ENCODE measurements at regions not wholly inside any gene's neighbourhood (a gene's known extent, or its start where the extent isn't known, plus 50 kb on each side); places are given as distances from the start of the nearest gene placed in this dataset.

- H3K4me1 ChIP-seq (ENCODE audit: control insufficient read depth, insufficient read depth, low read length), result peaks cover 3% of the 10 kb centered on the region
- H3K27me3 ChIP-seq (ENCODE audit: control insufficient read depth, insufficient read depth, low read length), result no peaks in the 10 kb centered on the region
- H3K4me3 ChIP-seq (ENCODE audit: low read depth, low read length), result no peak overlapping the region
- no peaks in the 10 kb centered on the region for H3K36me3 ChIP-seq (ENCODE audit: control insufficient read depth, insufficient read depth, low read length)
- no peak overlapping the region for H3K9ac ChIP-seq (ENCODE audit: low read depth, low read length)
- H3K9me3 ChIP-seq (ENCODE audit: control insufficient read depth, insufficient read depth, low read length), result no peaks in the 10 kb centered on the region
Observed at GRCh38 chr13:99639126-99639525, 137.9 kb downstream of the TM9SF2 start.

- H3K36me3 ChIP-seq (ENCODE audit: control insufficient read depth, insufficient read depth, low read length), result no peaks in the 10 kb centered on the region
- peaks cover 3% of the 10 kb centered on the region for H3K4me1 ChIP-seq (ENCODE audit: control insufficient read depth, insufficient read depth, low read length)
- no peaks in the 10 kb centered on the region for H3K27me3 ChIP-seq (ENCODE audit: control insufficient read depth, insufficient read depth, low read length)
- H3K9me3 ChIP-seq (ENCODE audit: control insufficient read depth, insufficient read depth, low read length), result no peaks in the 10 kb centered on the region
- H3K4me3 ChIP-seq (ENCODE audit: low read depth, low read length), result no peak overlapping the region
- H3K9ac ChIP-seq (ENCODE audit: low read depth, low read length), result no peak overlapping the region
Observed at GRCh38 chr13:99636728-99637353, 135.6 kb downstream of the TM9SF2 start.

- H3K4me3 ChIP-seq (ENCODE audit: low read depth, low read length), result no peak overlapping the region
Observed at GRCh38 chr13:99636306-99636705, 135.0 kb downstream of the TM9SF2 start.

GRCh38 chr13:99634672-99635071 is 133.4 kb downstream of the TM9SF2 start:
- no peak overlapping the region for H3K4me3 ChIP-seq (ENCODE audit: low read depth, low read length)
- no peaks in the 10 kb centered on the region for H3K9me3 ChIP-seq (ENCODE audit: control insufficient read depth, insufficient read depth, low read length)
- H3K36me3 ChIP-seq (ENCODE audit: control insufficient read depth, insufficient read depth, low read length), result no peaks in the 10 kb centered on the region
- peak overlapping the region; percentile 30 for H3K9ac ChIP-seq (ENCODE audit: low read depth, low read length)
- H3K4me1 ChIP-seq (ENCODE audit: control insufficient read depth, insufficient read depth, low read length), result peaks cover 3% of the 10 kb centered on the region
- H3K27me3 ChIP-seq (ENCODE audit: control insufficient read depth, insufficient read depth, low read length), result no peaks in the 10 kb centered on the region

More at GRCh38 chr13:99636306-99636705, 135.0 kb downstream of the TM9SF2 start:
- Histone ChIP-seq H3K36me3 (ENCODE audit: control insufficient read depth, insufficient read depth, low read length) (no peaks in the 10 kb centered on the region), H3K9ac (ENCODE audit: low read depth, low read length) (no peak overlapping the region), H3K9me3 (ENCODE audit: control insufficient read depth, insufficient read depth, low read length) (no peaks in the 10 kb centered on the region), H3K27me3 (ENCODE audit: control insufficient read depth, insufficient read depth, low read length) (no peaks in the 10 kb centered on the region), H3K4me1 (ENCODE audit: control insufficient read depth, insufficient read depth, low read length) (peaks cover 3% of the 10 kb centered on the region)

GRCh38 chr13:99630269-99630898 is 129.1 kb downstream of the TM9SF2 start:
- peaks cover 22% of the 10 kb centered on the region for H3K4me1 ChIP-seq (ENCODE audit: control insufficient read depth, insufficient read depth, low read length)
- H3K9ac ChIP-seq (ENCODE audit: low read depth, low read length), result no peak overlapping the region
- H3K27me3 ChIP-seq (ENCODE audit: control insufficient read depth, insufficient read depth, low read length), result no peaks in the 10 kb centered on the region
- H3K4me3 ChIP-seq (ENCODE audit: low read depth, low read length), result no peak overlapping the region
- no peaks in the 10 kb centered on the region for H3K36me3 ChIP-seq (ENCODE audit: control insufficient read depth, insufficient read depth, low read length)
- H3K9me3 ChIP-seq (ENCODE audit: control insufficient read depth, insufficient read depth, low read length), result no peaks in the 10 kb centered on the region

- H3K4me3 ChIP-seq (ENCODE audit: low read depth, low read length), result no peak overlapping the region
- H3K36me3 ChIP-seq (ENCODE audit: control insufficient read depth, insufficient read depth, low read length), result no peaks in the 10 kb centered on the region
- H3K9ac ChIP-seq (ENCODE audit: low read depth, low read length), result no peak overlapping the region
- H3K4me1 ChIP-seq (ENCODE audit: control insufficient read depth, insufficient read depth, low read length), result peaks cover 25% of the 10 kb centered on the region
- no peaks in the 10 kb centered on the region for H3K27me3 ChIP-seq (ENCODE audit: control insufficient read depth, insufficient read depth, low read length)
- no peaks in the 10 kb centered on the region for H3K9me3 ChIP-seq (ENCODE audit: control insufficient read depth, insufficient read depth, low read length)
Observed at GRCh38 chr13:99629641-99630040, 128.4 kb downstream of the TM9SF2 start.

GRCh38 chr13:99628442-99628841 is 127.2 kb downstream of the TM9SF2 start:
- H3K4me3 ChIP-seq (ENCODE audit: low read depth, low read length), result no peak overlapping the region
- H3K9ac ChIP-seq (ENCODE audit: low read depth, low read length), result no peak overlapping the region
- no peaks in the 10 kb centered on the region for H3K27me3 ChIP-seq (ENCODE audit: control insufficient read depth, insufficient read depth, low read length)
- no peaks in the 10 kb centered on the region for H3K36me3 ChIP-seq (ENCODE audit: control insufficient read depth, insufficient read depth, low read length)
- no peaks in the 10 kb centered on the region for H3K9me3 ChIP-seq (ENCODE audit: control insufficient read depth, insufficient read depth, low read length)
- H3K4me1 ChIP-seq (ENCODE audit: control insufficient read depth, insufficient read depth, low read length), result peaks cover 29% of the 10 kb centered on the region

- peaks cover 29% of the 10 kb centered on the region for H3K4me1 ChIP-seq (ENCODE audit: control insufficient read depth, insufficient read depth, low read length)
- H3K9ac ChIP-seq (ENCODE audit: low read depth, low read length), result no peak overlapping the region
- H3K9me3 ChIP-seq (ENCODE audit: control insufficient read depth, insufficient read depth, low read length), result no peaks in the 10 kb centered on the region
- no peak overlapping the region for H3K4me3 ChIP-seq (ENCODE audit: low read depth, low read length)
- no peaks in the 10 kb centered on the region for H3K27me3 ChIP-seq (ENCODE audit: control insufficient read depth, insufficient read depth, low read length)
- no peaks in the 10 kb centered on the region for H3K36me3 ChIP-seq (ENCODE audit: control insufficient read depth, insufficient read depth, low read length)
Observed at GRCh38 chr13:99626461-99627082, 125.3 kb downstream of the TM9SF2 start.

- no peaks in the 10 kb centered on the region for H3K27me3 ChIP-seq (ENCODE audit: control insufficient read depth, insufficient read depth, low read length)
Observed at GRCh38 chr13:99624936-99625540, 123.8 kb downstream of the TM9SF2 start.

GRCh38 chr13:99620806-99621205 is 119.5 kb downstream of the TM9SF2 start:
- Histone ChIP-seq H3K9ac (ENCODE audit: low read depth, low read length) (no peak overlapping the region), H3K36me3 (ENCODE audit: control insufficient read depth, insufficient read depth, low read length) (no peaks in the 10 kb centered on the region), H3K27me3 (ENCODE audit: control insufficient read depth, insufficient read depth, low read length) (no peaks in the 10 kb centered on the region), H3K9me3 (ENCODE audit: control insufficient read depth, insufficient read depth, low read length) (no peaks in the 10 kb centered on the region), H3K4me3 (ENCODE audit: low read depth, low read length) (no peak overlapping the region), H3K4me1 (ENCODE audit: control insufficient read depth, insufficient read depth, low read length) (peaks cover 13% of the 10 kb centered on the region)

More at GRCh38 chr13:99624936-99625540, 123.8 kb downstream of the TM9SF2 start:
- H3K9me3 ChIP-seq (ENCODE audit: control insufficient read depth, insufficient read depth, low read length), result no peaks in the 10 kb centered on the region
- no peak overlapping the region for H3K9ac ChIP-seq (ENCODE audit: low read depth, low read length)
- peaks cover 29% of the 10 kb centered on the region for H3K4me1 ChIP-seq (ENCODE audit: control insufficient read depth, insufficient read depth, low read length)
- H3K4me3 ChIP-seq (ENCODE audit: low read depth, low read length), result no peak overlapping the region
- no peaks in the 10 kb centered on the region for H3K36me3 ChIP-seq (ENCODE audit: control insufficient read depth, insufficient read depth, low read length)

- H3K9ac ChIP-seq (ENCODE audit: low read depth, low read length), result no peak overlapping the region
- H3K4me1 ChIP-seq (ENCODE audit: control insufficient read depth, insufficient read depth, low read length), result no peaks in the 10 kb centered on the region
- no peaks in the 10 kb centered on the region for H3K36me3 ChIP-seq (ENCODE audit: control insufficient read depth, insufficient read depth, low read length)
- H3K4me3 ChIP-seq (ENCODE audit: low read depth, low read length), result no peak overlapping the region
- no peaks in the 10 kb centered on the region for H3K9me3 ChIP-seq (ENCODE audit: control insufficient read depth, insufficient read depth, low read length)
- H3K27me3 ChIP-seq (ENCODE audit: control insufficient read depth, insufficient read depth, low read length), result no peaks in the 10 kb centered on the region
Observed at GRCh38 chr13:99619207-99619606, 117.9 kb downstream of the TM9SF2 start.
